HEK293 (cell line): ENCODE measurements at regions not wholly inside any gene's neighbourhood (a gene's known extent, or its start where the extent isn't known, plus 50 kb on each side); places are given as distances from the start of the nearest gene placed in this dataset.

ENCODE experiments used
- CTCF ChIA-PET: fragments of 350-600 bp; formaldehyde crosslinking; extraction: SDS; loops from one replicate; lab custom pipeline; 2021; ENCODE audit warnings: antibody characterized with exemption; lab: Yijun Ruan, JAX
- POLR2A ChIA-PET: fragments of 300-600 bp; formaldehyde crosslinking; extraction: SDS; loops from one replicate; lab custom pipeline; 2020; ENCODE audit warnings: antibody characterized with exemption, inconsistent platforms; lab: Yijun Ruan, JAX
- H3K27ac ChIP-seq: fragments of 200-500 bp; sonication (Bioruptor generic); 2 replicates; pipeline ENCODE4 v1.5.1; 2014; ENCODE audit warnings: low read depth, low read length, control low read depth, inconsistent platforms; ENCODE audit errors: extremely low read depth
- H3K36me3 ChIP-seq, 2 experiments: fragments of 200-500 bp in 1 of 2; sonication (Bioruptor generic) in 1 of 2; 1 replicate in 1 of 2; 2 replicates in 1 of 2; pipeline ENCODE4 v1.5.1; 2014 to 2017; ENCODE audit warnings: inconsistent platforms in 2 of 2, low read length in 2 of 2; ENCODE audit not compliant: control insufficient read depth in 2 of 2, insufficient read depth in 1 of 2
- H3K4me1 ChIP-seq: fragments of 200-500 bp; sonication (Bioruptor generic); 2 replicates; pipeline ENCODE4 v1.5.1; 2014; ENCODE audit warnings: mild to moderate bottlenecking, low read length, inconsistent platforms; ENCODE audit not compliant: control insufficient read depth, insufficient read depth
- H3K4me3 ChIP-seq: 2 replicates; pipeline ENCODE4 v1.5.1; 2011; ENCODE audit warnings: low read depth, mild to moderate bottlenecking, control low read depth, low read length, moderate library complexity
- H3K9me3 ChIP-seq: fragments of 200-500 bp; sonication (Bioruptor generic); 2 replicates; pipeline ENCODE4 v1.5.1; 2014; ENCODE audit warnings: low read depth, low read length, inconsistent platforms; ENCODE audit not compliant: control insufficient read depth, insufficient read depth
- GLIS1 ChIP-seq: fragments of 450-650 bp; formaldehyde crosslinking; IDR thresholded peaks from 2 replicates; pipeline ENCODE4 v1.5.1; 2016; ENCODE audit warnings: missing biosample characterization, missing genetic modification characterization
- KLF9 ChIP-seq: fragments of 450-650 bp; formaldehyde crosslinking; IDR thresholded peaks from 2 replicates; pipeline ENCODE4 v1.5.1; 2016; ENCODE audit warnings: missing biosample characterization, missing genetic modification characterization, low read depth
- REST ChIP-seq: fragments of 450-650 bp; formaldehyde crosslinking; IDR thresholded peaks from 2 replicates; pipeline ENCODE4 v1.5.1; 2016; ENCODE audit warnings: missing biosample characterization, missing genetic modification characterization
- SP3 ChIP-seq: fragments of 450-650 bp; formaldehyde crosslinking; IDR thresholded peaks from 2 replicates; pipeline ENCODE4 v1.5.1; 2016; ENCODE audit warnings: missing biosample characterization, missing genetic modification characterization
- TSHZ1 ChIP-seq: fragments of 450-650 bp; formaldehyde crosslinking; IDR thresholded peaks from 2 replicates; pipeline ENCODE4 v1.5.1; 2016; ENCODE audit warnings: missing biosample characterization, missing genetic modification characterization, borderline replicate concordance
- ZBTB26 ChIP-seq: fragments of 450-650 bp; formaldehyde crosslinking; optimal IDR thresholded peaks from 2 replicates; pipeline ENCODE3; 2016; ENCODE audit warnings: missing biosample characterization, mild to moderate bottlenecking, missing genetic modification characterization
- ZEB2 ChIP-seq: fragments of 450-650 bp; formaldehyde crosslinking; IDR thresholded peaks from 2 replicates; pipeline ENCODE4 v1.5.1; 2016; ENCODE audit warnings: missing biosample characterization, missing genetic modification characterization
- ZNF112 ChIP-seq: fragments of 450-650 bp; formaldehyde crosslinking; IDR thresholded peaks from 2 replicates; pipeline ENCODE4 v1.5.0; 2017; ENCODE audit warnings: missing biosample characterization, missing genetic modification characterization
- ZNF148 ChIP-seq: fragments of 450-650 bp; formaldehyde crosslinking; IDR thresholded peaks from 2 replicates; pipeline ENCODE4 v1.5.0; 2017; ENCODE audit warnings: missing biosample characterization, missing genetic modification characterization, borderline replicate concordance
- ZNF266 ChIP-seq: fragments of 450-650 bp; formaldehyde crosslinking; IDR thresholded peaks from 2 replicates; pipeline ENCODE4 v1.5.1; 2016; ENCODE audit warnings: missing biosample characterization, missing genetic modification characterization, low read depth
- ZNF280C ChIP-seq: fragments of 450-650 bp; formaldehyde crosslinking; IDR thresholded peaks from 2 replicates; pipeline ENCODE4 v1.5.1; 2016; ENCODE audit warnings: missing biosample characterization, missing genetic modification characterization
- ZNF302 ChIP-seq: fragments of 450-650 bp; formaldehyde crosslinking; IDR thresholded peaks from 2 replicates; pipeline ENCODE4 v1.5.1; 2016; ENCODE audit warnings: missing biosample characterization, missing genetic modification characterization, low read depth
- ZNF335 ChIP-seq: fragments of 450-650 bp; formaldehyde crosslinking; conservative IDR thresholded peaks from 2 replicates; pipeline ENCODE4 v1.5.1; 2016; ENCODE audit warnings: missing biosample characterization, missing genetic modification characterization
- ZNF354C ChIP-seq: fragments of 450-650 bp; formaldehyde crosslinking; IDR thresholded peaks from 2 replicates; pipeline ENCODE4 v1.5.1; 2016; ENCODE audit warnings: missing biosample characterization, missing genetic modification characterization, low read depth, borderline replicate concordance
- ZNF449 ChIP-seq: fragments of 450-650 bp; formaldehyde crosslinking; IDR thresholded peaks from 2 replicates; pipeline ENCODE4 v1.5.1; 2017; ENCODE audit warnings: missing biosample characterization, mild to moderate bottlenecking, missing genetic modification characterization, moderate library complexity
- ZNF510 ChIP-seq: fragments of 450-650 bp; formaldehyde crosslinking; IDR thresholded peaks from 2 replicates; pipeline ENCODE4 v1.5.1; 2018; ENCODE audit warnings: mild to moderate bottlenecking, missing genetic modification characterization, missing biosample characterization; ENCODE audit not compliant: insufficient replicate concordance
- ZNF548 ChIP-seq: fragments of 450-650 bp; formaldehyde crosslinking; IDR thresholded peaks from 2 replicates; pipeline ENCODE4 v1.5.1; 2016; ENCODE audit warnings: missing biosample characterization, missing genetic modification characterization
- ZNF629 ChIP-seq: fragments of 450-650 bp; formaldehyde crosslinking; IDR thresholded peaks from 2 replicates; pipeline ENCODE4 v1.5.1; 2017; ENCODE audit warnings: missing biosample characterization, missing genetic modification characterization
- ZNF660 ChIP-seq: fragments of 450-650 bp; IDR thresholded peaks from 2 replicates; pipeline ENCODE4 v1.5.1; 2018; ENCODE audit warnings: missing biosample characterization, mild to moderate bottlenecking, missing genetic modification characterization
- ZNF670 ChIP-seq: fragments of 450-650 bp; formaldehyde crosslinking; IDR thresholded peaks from 2 replicates; pipeline ENCODE4 v1.5.1; 2016; ENCODE audit warnings: missing biosample characterization, missing genetic modification characterization, low read depth

GRCh38 chr10:128211953-128212727 lies 85.9 kb upstream of the MKI67 start:
- CTCF ChIA-PET = interaction anchor here (0.5 to 4.4 kb wide), 46 partner anchors 10 to 1635 kb away, joined by 3 to 25 read pairs (median 4); no protein-coding TSS in a partner anchor
- no peak overlapping the region for H3K27ac ChIP-seq
- H3K9me3 ChIP-seq = no peaks in the 10 kb centered on the region
- H3K4me1 ChIP-seq = no peaks in the 10 kb centered on the region
- H3K36me3 ChIP-seq = no peaks in the 10 kb centered on the region
- POLR2A ChIA-PET = no interaction called here
- no peak overlapping the region for H3K4me3 ChIP-seq
- TF ChIP-seq ZBTB26 (tag by site-specific recombination) (peak; percentile 47), ZNF148 (tag by site-specific recombination) (no peak), ZNF510 (tag by site-specific recombination) (no peak), ZNF335 (tag by site-specific recombination) (peak; percentile 93), TSHZ1 (tag by site-specific recombination) (no peak), ZNF112 (tag by site-specific recombination) (no peak), REST (0 out of 2 replicates have a peak, but pooled peaks have one; percentile 13), ZEB2 (tag by site-specific recombination) (0 out of 2 replicates have a peak, but pooled peaks have one; percentile 21), ZNF449 (peak; percentile 50; the same call in 1 of the 2 replicates), ZNF670 (no peak), SP3 (tag by site-specific recombination) (peak; percentile 67), ZNF548 (tag by site-specific recombination) (no peak), ZNF660 (peak; percentile 36; the same call in 1 of the 2 replicates), ZNF354C (no peak), GLIS1 (tag by site-specific recombination) (peak; percentile 85), ZNF629 (tag by site-specific recombination) (0 out of 2 replicates have a peak, but pooled peaks have one; percentile 6), KLF9 (tag by site-specific recombination) (peak; percentile 41; the same call in 1 of the 2 replicates), ZNF302 (tag by site-specific recombination) (no peak), ZNF266 (tag by site-specific recombination) (no peak), ZNF280C (tag by site-specific recombination) (no peak)
